Stimulated activated naive CD8-positive, alpha-beta T cell treated with anti-CD3 and anti-CD28 coated beads, Interleukin-15, Interleukin-2, amounts not matched to agents 100 ng/mL and 50 ng/mL, for 24 hours (primary cell): ENCODE measurements at regions not wholly inside any gene's neighbourhood (a gene's known extent, or its start where the extent isn't known, plus 50 kb on each side); places are given as distances from the start of the nearest gene placed in this dataset.
"Not testable (repeated sequence)": the region's sequence is repeated elsewhere in the genome, so short reads cannot be mapped to it uniquely, and the experiment has no call there.

Experiments
- H3K27ac Mint-ChIP-seq: one replicate; pipeline ENCODE4 v1.8.0; 2021; ENCODE audit warnings: mild to moderate bottlenecking, mixed read lengths
- H3K27me3 Mint-ChIP-seq: one replicate; pipeline ENCODE4 v1.8.0; 2021; ENCODE audit warnings: mixed read lengths
- H3K36me3 Mint-ChIP-seq: one replicate; pipeline ENCODE4 v1.8.0; 2021; ENCODE audit warnings: low read depth, mixed read lengths
- H3K4me1 Mint-ChIP-seq: one replicate; pipeline ENCODE4 v1.8.0; 2021; ENCODE audit warnings: low read depth, mixed read lengths
- H3K4me3 Mint-ChIP-seq: one replicate; pipeline ENCODE4 v1.8.0; 2021; ENCODE audit warnings: mild to moderate bottlenecking, mixed read lengths
- H3K9me3 Mint-ChIP-seq: one replicate; pipeline ENCODE4 v1.8.0; 2021; ENCODE audit warnings: mixed read lengths

GRCh38 chr6:56874328-56874727 is 80.6 kb upstream of the BEND6 start:
- H3K9me3 Mint-ChIP-seq = no peaks in the 10 kb centered on the region
- no peaks in the 10 kb centered on the region for H3K36me3 Mint-ChIP-seq
- H3K27ac Mint-ChIP-seq = no peak overlapping the region
- H3K4me3 Mint-ChIP-seq = no peak overlapping the region
- H3K4me1 Mint-ChIP-seq = no peaks in the 10 kb centered on the region
- peaks cover under 1% of the 10 kb centered on the region for H3K27me3 Mint-ChIP-seq

- H3K4me3 Mint-ChIP-seq, H3K4me1 Mint-ChIP-seq, H3K27ac Mint-ChIP-seq, H3K36me3 Mint-ChIP-seq, H3K9me3 Mint-ChIP-seq, H3K27me3 Mint-ChIP-seq: not testable (repeated sequence)
Observed at GRCh38 chr6:56870053-56870452, 84.9 kb upstream of the BEND6 start.

- H3K36me3 Mint-ChIP-seq = no peaks in the 10 kb centered on the region
- H3K27ac Mint-ChIP-seq = no peak overlapping the region
- no peaks in the 10 kb centered on the region for H3K4me1 Mint-ChIP-seq
- no peak overlapping the region for H3K4me3 Mint-ChIP-seq
- H3K27me3 Mint-ChIP-seq = peaks cover 4% of the 10 kb centered on the region
- H3K9me3 Mint-ChIP-seq = no peaks in the 10 kb centered on the region
Observed at GRCh38 chr6:56869346-56869745, 85.6 kb upstream of the BEND6 start.

GRCh38 chr6:56868687-56869086 is 86.2 kb upstream of the BEND6 start:
- no peaks in the 10 kb centered on the region for H3K4me1 Mint-ChIP-seq
- no peak overlapping the region for H3K27ac Mint-ChIP-seq
- H3K27me3 Mint-ChIP-seq = peaks cover 4% of the 10 kb centered on the region
- H3K36me3 Mint-ChIP-seq = no peaks in the 10 kb centered on the region
- H3K9me3 Mint-ChIP-seq = no peaks in the 10 kb centered on the region
- no peak overlapping the region for H3K4me3 Mint-ChIP-seq

- Mint-ChIP-seq H3K4me1 (no peaks in the 10 kb centered on the region), H3K27me3 (peaks cover 4% of the 10 kb centered on the region), H3K36me3 (no peaks in the 10 kb centered on the region), H3K4me3 (no peak overlapping the region), H3K9me3 (no peaks in the 10 kb centered on the region), H3K27ac (no peak overlapping the region)
Observed at GRCh38 chr6:56866917-56867522, 87.9 kb upstream of the BEND6 start.

- no peak overlapping the region for H3K4me3 Mint-ChIP-seq
- H3K9me3 Mint-ChIP-seq = no peaks in the 10 kb centered on the region
- H3K36me3 Mint-ChIP-seq = no peaks in the 10 kb centered on the region
- H3K27ac Mint-ChIP-seq = no peak overlapping the region
- no peaks in the 10 kb centered on the region for H3K4me1 Mint-ChIP-seq
- peaks cover 4% of the 10 kb centered on the region for H3K27me3 Mint-ChIP-seq
Observed at GRCh38 chr6:56865081-56865875, 89.6 kb upstream of the BEND6 start.

- Mint-ChIP-seq H3K4me1 (no peaks in the 10 kb centered on the region), H3K4me3 (no peak overlapping the region), H3K27me3 (peaks cover 2% of the 10 kb centered on the region), H3K9me3 (no peaks in the 10 kb centered on the region), H3K27ac (no peak overlapping the region), H3K36me3 (no peaks in the 10 kb centered on the region)
Observed at GRCh38 chr6:56864171-56864616, 90.7 kb upstream of the BEND6 start.

- Mint-ChIP-seq H3K27me3 (no peaks in the 10 kb centered on the region), H3K27ac (no peak overlapping the region), H3K4me1 (no peaks in the 10 kb centered on the region), H3K4me3 (no peak overlapping the region), H3K36me3 (no peaks in the 10 kb centered on the region), H3K9me3 (no peaks in the 10 kb centered on the region)
Observed at GRCh38 chr6:56863366-56863765, 91.5 kb upstream of the BEND6 start.

- H3K4me1 Mint-ChIP-seq = no peaks in the 10 kb centered on the region
- no peaks in the 10 kb centered on the region for H3K36me3 Mint-ChIP-seq
- no peak overlapping the region for H3K27ac Mint-ChIP-seq
- H3K9me3 Mint-ChIP-seq = no peaks in the 10 kb centered on the region
- H3K27me3 Mint-ChIP-seq = no peaks in the 10 kb centered on the region
- no peak overlapping the region for H3K4me3 Mint-ChIP-seq
Observed at GRCh38 chr6:56862415-56863175, 92.3 kb upstream of the BEND6 start.

DNA sequence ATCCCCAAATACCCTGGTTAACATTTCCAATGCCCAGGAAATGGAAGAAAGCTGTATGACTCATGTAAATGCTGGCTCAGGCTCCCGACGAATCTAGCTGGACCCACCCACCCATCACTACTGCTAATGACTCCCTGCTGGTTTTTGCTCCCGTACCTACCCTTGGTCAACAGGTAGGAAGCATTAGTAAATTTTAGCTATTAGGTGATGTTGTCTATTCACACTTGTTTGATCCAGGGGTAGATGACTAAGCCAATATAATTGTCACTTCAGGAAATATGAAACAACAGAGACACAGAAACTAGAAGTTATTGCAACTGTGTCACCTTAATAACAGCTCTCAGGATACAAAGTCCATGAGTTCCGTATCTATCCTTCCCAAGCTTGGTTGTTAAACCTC is 94.4 kb upstream of the BEND6 start:
- peaks cover 12% of the 10 kb centered on the region for H3K27me3 Mint-ChIP-seq
- H3K4me1 Mint-ChIP-seq = no peaks in the 10 kb centered on the region
- H3K9me3 Mint-ChIP-seq = no peaks in the 10 kb centered on the region
- no peak overlapping the region for H3K4me3 Mint-ChIP-seq
- H3K36me3 Mint-ChIP-seq = no peaks in the 10 kb centered on the region
- no peak overlapping the region for H3K27ac Mint-ChIP-seq

DNA sequence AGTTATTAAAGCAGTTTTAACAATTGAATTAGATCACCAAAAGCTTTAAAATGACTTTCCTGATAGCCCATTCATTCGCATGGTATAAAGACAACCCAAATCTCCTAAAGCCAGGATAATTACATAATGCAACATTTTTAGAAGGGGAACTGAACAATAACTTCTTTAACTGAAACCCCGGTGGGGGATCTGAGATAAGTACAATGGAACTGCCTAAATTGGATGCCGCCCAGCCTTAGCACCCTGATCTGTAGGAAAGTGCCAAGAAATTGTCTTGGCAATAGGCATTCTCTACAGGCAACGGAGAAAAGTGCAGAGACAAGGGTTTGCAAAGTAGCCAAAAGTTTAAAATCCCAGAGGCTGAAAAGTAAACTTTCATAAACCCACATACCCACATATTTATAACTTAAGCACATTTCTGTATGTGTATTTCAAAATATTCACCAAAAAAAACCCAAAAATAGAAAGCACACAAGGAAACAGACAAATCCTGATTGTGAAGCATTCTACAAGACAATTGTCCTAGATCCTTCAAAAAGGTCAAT is 98.8 kb upstream of the BEND6 start:
- Mint-ChIP-seq H3K4me3 (no peak overlapping the region), H3K36me3 (no peaks in the 10 kb centered on the region), H3K27me3 (peaks cover 36% of the 10 kb centered on the region), H3K9me3 (no peaks in the 10 kb centered on the region), H3K4me1 (peaks cover 11% of the 10 kb centered on the region), H3K27ac (no peak overlapping the region)

DNA sequence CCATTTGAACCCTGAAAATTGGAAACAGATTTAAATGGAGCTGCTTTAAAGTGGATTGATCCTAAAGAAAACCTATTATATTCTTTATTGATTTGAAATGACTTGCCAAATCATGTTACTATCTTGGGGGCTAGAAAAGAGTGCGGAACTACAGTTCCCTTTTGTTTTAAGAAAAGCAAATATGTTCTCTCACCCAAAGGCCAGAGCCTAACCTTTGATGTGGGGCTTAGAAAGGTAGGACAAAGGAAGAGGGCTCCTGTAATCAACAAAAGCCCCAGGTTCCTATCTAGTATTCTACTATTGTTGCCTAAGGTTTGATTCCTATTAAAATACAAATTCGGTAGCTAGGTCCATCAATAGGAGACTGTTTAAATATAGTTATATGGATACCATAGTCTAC is 100.8 kb upstream of the BEND6 start:
- Mint-ChIP-seq H3K9me3 (no peaks in the 10 kb centered on the region), H3K27ac (no peak overlapping the region), H3K4me1 (peaks cover 14% of the 10 kb centered on the region), H3K36me3 (no peaks in the 10 kb centered on the region), H3K4me3 (no peak overlapping the region), H3K27me3 (peaks cover 55% of the 10 kb centered on the region)

- H3K4me3 Mint-ChIP-seq = no peak overlapping the region
- H3K27me3 Mint-ChIP-seq = peaks cover 55% of the 10 kb centered on the region
- no peaks in the 10 kb centered on the region for H3K9me3 Mint-ChIP-seq
- peaks cover 14% of the 10 kb centered on the region for H3K4me1 Mint-ChIP-seq
- no peaks in the 10 kb centered on the region for H3K36me3 Mint-ChIP-seq
- no peak overlapping the region for H3K27ac Mint-ChIP-seq
Observed at GRCh38 chr6:56853541-56853940, 101.4 kb upstream of the BEND6 start.

DNA sequence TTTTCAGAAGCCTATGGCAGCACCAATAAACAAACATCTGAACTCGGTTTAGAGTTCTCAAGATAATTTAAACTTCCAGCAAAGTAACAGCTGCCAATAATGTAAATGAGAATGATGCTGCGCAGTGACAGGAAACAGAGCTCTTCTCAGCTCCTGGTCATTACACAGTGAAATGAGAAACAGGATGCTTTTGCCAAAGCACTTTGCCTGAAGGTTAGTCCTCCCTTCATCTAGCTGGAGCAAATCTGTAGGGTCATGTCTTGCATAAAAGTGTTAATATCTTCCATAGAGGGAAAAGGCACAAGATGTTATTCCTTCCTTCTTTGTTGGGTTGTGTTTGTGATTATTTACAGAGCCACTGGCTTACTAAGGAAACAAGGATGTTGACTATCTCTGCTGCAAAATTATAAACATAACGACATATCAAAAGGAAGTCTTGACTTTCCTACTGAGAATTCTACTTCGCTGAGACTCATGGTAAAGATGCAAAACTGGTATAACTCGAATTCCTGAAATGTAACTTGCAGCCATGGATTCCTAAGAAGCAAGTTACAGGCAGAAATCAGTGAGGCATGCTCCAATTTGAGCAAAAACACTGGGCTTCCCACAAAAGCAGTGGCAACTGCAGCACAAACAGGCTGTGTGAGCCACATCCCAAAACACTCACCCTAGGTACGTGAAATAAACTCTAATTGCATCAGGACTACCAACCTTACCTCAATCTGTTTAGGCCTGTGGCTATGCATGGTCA is 102.5 kb upstream of the BEND6 start:
- Mint-ChIP-seq H3K27ac (no peak overlapping the region), H3K27me3 (peaks cover 61% of the 10 kb centered on the region), H3K36me3 (no peaks in the 10 kb centered on the region), H3K9me3 (no peaks in the 10 kb centered on the region), H3K4me1 (peaks cover 14% of the 10 kb centered on the region), H3K4me3 (no peak overlapping the region)
